Astrocyte of the cerebellum (primary cell): ENCODE measurements at regions not wholly inside any gene's neighbourhood (a gene's known extent, or its start where the extent isn't known, plus 50 kb on each side); places are given as distances from the start of the nearest gene placed in this dataset.

Experiments used
- DNase-seq: peaks from one replicate; pipeline ENCODE4 v3.0.0-alpha.2; 2011; ENCODE audit warnings: low read depth
- H3K4me3 ChIP-seq: 2 replicates; pipeline ENCODE4 v1.5.1; 2011; ENCODE audit warnings: mild to moderate bottlenecking, low read depth, low read length, moderate library complexity
- in situ Hi-C: cut with HindIII; loops from 2 replicates; pipeline ENCODE4 v1.10.0; 2017; ENCODE audit warnings: low sequenced_read_pairs
- TF ChIP-seq, protein P1 (sequence below): IDR thresholded peaks from 2 replicates; pipeline ENCODE4 v1.5.1; 2012; ENCODE audit warnings: low read length, low read depth, moderate library complexity, mild to moderate bottlenecking; ENCODE audit errors: missing control alignments

DNA sequence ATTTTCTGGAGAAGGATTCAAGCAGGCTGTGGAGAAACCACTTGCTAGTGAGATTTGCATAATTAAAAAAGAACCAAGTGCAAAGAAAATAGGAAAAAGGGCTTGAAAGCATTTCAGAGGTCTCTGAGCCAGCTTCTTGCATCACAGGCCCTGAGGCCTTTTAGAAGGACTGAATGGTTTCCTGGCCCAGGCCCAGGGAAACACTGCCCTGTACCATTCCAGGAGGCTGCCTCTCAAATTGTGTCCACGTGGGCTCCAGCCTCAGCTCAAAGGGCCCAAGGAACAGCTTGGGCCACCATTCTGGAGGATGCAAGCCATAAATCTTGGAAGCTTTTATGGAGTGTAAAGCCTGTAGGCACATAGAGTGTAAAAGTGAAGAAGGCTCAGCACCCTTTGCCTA, 523.3 kb upstream of the VRK2 start:
- DNase-seq = no peak
- in situ Hi-C loops = no loop called here
- H3K4me3 ChIP-seq = no peak overlapping the region
- TF ChIP-seq, protein P1, sequence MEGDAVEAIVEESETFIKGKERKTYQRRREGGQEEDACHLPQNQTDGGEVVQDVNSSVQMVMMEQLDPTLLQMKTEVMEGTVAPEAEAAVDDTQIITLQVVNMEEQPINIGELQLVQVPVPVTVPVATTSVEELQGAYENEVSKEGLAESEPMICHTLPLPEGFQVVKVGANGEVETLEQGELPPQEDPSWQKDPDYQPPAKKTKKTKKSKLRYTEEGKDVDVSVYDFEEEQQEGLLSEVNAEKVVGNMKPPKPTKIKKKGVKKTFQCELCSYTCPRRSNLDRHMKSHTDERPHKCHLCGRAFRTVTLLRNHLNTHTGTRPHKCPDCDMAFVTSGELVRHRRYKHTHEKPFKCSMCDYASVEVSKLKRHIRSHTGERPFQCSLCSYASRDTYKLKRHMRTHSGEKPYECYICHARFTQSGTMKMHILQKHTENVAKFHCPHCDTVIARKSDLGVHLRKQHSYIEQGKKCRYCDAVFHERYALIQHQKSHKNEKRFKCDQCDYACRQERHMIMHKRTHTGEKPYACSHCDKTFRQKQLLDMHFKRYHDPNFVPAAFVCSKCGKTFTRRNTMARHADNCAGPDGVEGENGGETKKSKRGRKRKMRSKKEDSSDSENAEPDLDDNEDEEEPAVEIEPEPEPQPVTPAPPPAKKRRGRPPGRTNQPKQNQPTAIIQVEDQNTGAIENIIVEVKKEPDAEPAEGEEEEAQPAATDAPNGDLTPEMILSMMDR = no peak

DNA sequence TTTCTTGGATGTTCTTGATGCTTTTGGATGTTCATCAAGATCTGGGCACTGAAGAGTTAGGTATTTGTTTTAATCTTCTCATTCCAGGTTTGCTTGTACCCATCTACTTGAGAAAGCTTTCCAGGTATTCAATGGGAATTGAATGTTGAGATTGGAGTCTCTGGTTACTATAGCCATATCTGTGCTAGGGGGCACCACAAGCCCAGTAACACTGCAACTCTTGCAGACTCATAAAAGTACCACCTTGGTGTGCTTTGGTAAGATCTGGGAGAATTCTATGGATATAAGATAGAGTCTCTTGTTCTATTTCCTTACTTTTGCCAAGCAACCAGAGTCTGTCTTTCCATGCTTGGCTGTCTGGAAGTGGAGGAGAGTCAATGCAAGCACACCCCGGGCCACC, 518.9 kb upstream of the VRK2 start:
- no peak overlapping the region for H3K4me3 ChIP-seq
- DNase-seq = no peak
- in situ Hi-C loops = no loop called here
- TF ChIP-seq, protein P1 = no peak

DNA sequence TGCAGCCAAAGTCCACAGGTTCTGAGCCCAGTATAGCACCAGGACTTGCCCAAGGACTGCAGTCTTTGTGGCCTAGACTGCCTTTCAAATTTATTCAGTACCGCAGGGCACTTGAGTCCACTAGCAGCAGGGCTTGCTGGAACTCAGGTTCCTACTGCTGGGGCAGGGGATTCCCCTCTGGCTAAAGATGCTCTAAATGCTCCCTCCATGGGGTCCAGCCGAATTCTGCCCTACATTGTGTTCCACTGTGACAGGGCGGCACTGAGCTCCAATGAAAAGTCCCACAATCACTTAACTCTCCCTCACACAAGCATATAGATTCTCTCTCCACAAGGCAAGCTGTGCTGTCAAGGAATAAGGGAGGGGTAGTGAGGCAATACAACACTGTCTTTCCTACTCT, 518.1 kb upstream of the VRK2 start:
- TF ChIP-seq, protein P1 = no peak
- in situ Hi-C loops = no loop called here
- DNase-seq = no peak
- no peak overlapping the region for H3K4me3 ChIP-seq

DNA sequence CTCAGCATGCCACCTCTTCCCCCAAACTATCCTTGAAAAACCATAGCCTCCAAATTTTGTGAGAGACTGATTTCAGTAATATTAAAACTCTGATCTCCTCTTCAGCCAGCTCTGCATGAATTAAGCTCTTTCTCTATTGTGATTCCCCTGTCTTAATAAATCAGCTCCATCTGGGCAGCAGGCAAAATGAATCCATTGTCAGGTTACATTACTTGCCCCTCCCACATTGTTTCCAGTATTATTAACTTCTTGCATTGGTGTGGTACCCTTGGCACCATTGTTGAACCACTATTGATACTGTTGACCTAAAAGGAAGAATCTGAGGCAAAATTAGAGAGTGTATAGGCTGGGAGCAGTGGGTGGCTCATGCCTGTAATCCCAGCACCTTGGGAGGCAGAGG, 512.2 kb upstream of the VRK2 start:
- H3K4me3 ChIP-seq = no peak overlapping the region
- DNase-seq = no peak
- TF ChIP-seq, protein P1 = no peak
- in situ Hi-C loops = no loop called here

- TF ChIP-seq, protein P1 = no peak
- DNase-seq = no peak
- in situ Hi-C loops = no loop called here
- no peak overlapping the region for H3K4me3 ChIP-seq
Observed at GRCh38 chr2:57536535-57537231, 509.9 kb upstream of the VRK2 start.

DNA sequence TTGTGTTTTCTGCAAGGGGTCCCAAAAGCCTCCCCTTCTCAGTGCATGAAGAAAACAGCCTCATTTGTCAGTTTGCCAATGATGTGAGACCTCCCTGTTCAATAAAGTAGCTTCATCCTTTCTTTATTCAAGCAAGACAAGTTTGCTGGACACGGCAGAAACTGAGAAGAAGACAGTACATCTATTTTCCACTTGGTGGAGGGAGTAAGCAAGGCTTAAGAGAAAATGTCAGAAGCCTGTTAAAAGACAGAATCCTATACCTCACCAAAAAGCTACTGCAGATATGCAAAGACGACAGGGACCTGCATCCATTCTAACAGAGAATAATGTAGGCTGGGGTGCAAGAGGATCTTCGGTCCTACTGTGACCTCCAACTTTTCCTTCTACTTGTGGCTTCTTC, 506.8 kb upstream of the VRK2 start:
- in situ Hi-C loops = no loop called here
- H3K4me3 ChIP-seq = no peak overlapping the region
- TF ChIP-seq, protein P1 = no peak
- DNase-seq = no peak
